Activated CD8-positive, alpha-beta memory T cell treated with anti-CD3 and anti-CD28 coated beads, Interleukin-2, amount 50 U/mL, for 4 hours (primary cell): ENCODE measurements at regions not wholly inside any gene's neighbourhood (a gene's known extent, or its start where the extent isn't known, plus 50 kb on each side); places are given as distances from the start of the nearest gene placed in this dataset.
"Not testable (repeated sequence)": the region's sequence is repeated elsewhere in the genome, so short reads cannot be mapped to it uniquely, and the experiment has no call there.

Source experiments
- DNase-seq: peaks from one replicate; pipeline ENCODE4 v3.0.0-alpha.2; 2020

- not testable (repeated sequence) for DNase-seq
Observed at GRCh38 chr2:89236832-89237450, 545.5 kb downstream of the RPIA start.

- DNase-seq: not testable (repeated sequence)
Observed at GRCh38 chr2:89237783-89238182, 546.3 kb downstream of the RPIA start.

- not testable (repeated sequence) for DNase-seq
Observed at GRCh38 chr2:89243114-89243700, 551.7 kb downstream of the RPIA start.

GRCh38 chr2:89244407-89244806 is 552.9 kb downstream of the RPIA start:
- not testable (repeated sequence) for DNase-seq

GRCh38 chr2:89245478-89245877 is 554.0 kb downstream of the RPIA start:
- not testable (repeated sequence) for DNase-seq

GRCh38 chr2:89246027-89246426 is 554.6 kb downstream of the RPIA start:
- DNase-seq: not testable (repeated sequence)

- DNase-seq: not testable (repeated sequence)
Observed at GRCh38 chr2:89246620-89247019, 555.1 kb downstream of the RPIA start.

- not testable (repeated sequence) for DNase-seq
Observed at GRCh38 chr2:89255013-89255412, 563.5 kb downstream of the RPIA start.

- not testable (repeated sequence) for DNase-seq
Observed at GRCh38 chr2:89273443-89273842, 582.0 kb downstream of the RPIA start.

GRCh38 chr2:89280536-89280935 is 589.1 kb downstream of the RPIA start:
- not testable (repeated sequence) for DNase-seq

GRCh38 chr2:89286448-89287080 is 595.1 kb downstream of the RPIA start:
- not testable (repeated sequence) for DNase-seq

- not testable (repeated sequence) for DNase-seq
Observed at GRCh38 chr2:89287084-89287483, 595.6 kb downstream of the RPIA start.

GRCh38 chr2:89291717-89292298 is 600.3 kb downstream of the RPIA start:
- DNase-seq: not testable (repeated sequence)

- not testable (repeated sequence) for DNase-seq
Observed at GRCh38 chr2:89293399-89293798, 601.9 kb downstream of the RPIA start.

- DNase-seq: not testable (repeated sequence)
Observed at GRCh38 chr2:89294335-89294734, 602.9 kb downstream of the RPIA start.

GRCh38 chr2:89296820-89297398 is 605.4 kb downstream of the RPIA start:
- not testable (repeated sequence) for DNase-seq

- not testable (repeated sequence) for DNase-seq
Observed at GRCh38 chr2:89299196-89299595, 607.7 kb downstream of the RPIA start.

- DNase-seq: not testable (repeated sequence)
Observed at GRCh38 chr2:89305623-89306022, 614.1 kb downstream of the RPIA start.

GRCh38 chr2:89306869-89307637 is 615.6 kb downstream of the RPIA start:
- DNase-seq: not testable (repeated sequence)

- DNase-seq: not testable (repeated sequence)
Observed at GRCh38 chr2:89318990-89319389, 627.5 kb downstream of the RPIA start.

- DNase-seq: not testable (repeated sequence)
Observed at GRCh38 chr2:89325894-89326293, 634.4 kb downstream of the RPIA start.

- DNase-seq: not testable (repeated sequence)
Observed at GRCh38 chr2:89326455-89326854, 635.0 kb downstream of the RPIA start.
